MM.1S (cell line): ENCODE measurements at regions not wholly inside any gene's neighbourhood (a gene's known extent, or its start where the extent isn't known, plus 50 kb on each side); places are given as distances from the start of the nearest gene placed in this dataset.

Experiments used
- DNase-seq: peaks from one replicate; pipeline ENCODE4 v3.0.0-alpha.2; 2015
- H2AFZ ChIP-seq: fragments of 300-600 bp; sonication (generic); 2 replicates; pipeline ENCODE4 v1.6.0; 2016; ENCODE audit warnings: antibody characterized with exemption, low read length
- H3F3A ChIP-seq: fragments of 300-600 bp; sonication (generic); 2 replicates; pipeline ENCODE4 v1.6.1; 2016; ENCODE audit warnings: mild to moderate bottlenecking, antibody characterized with exemption, low read length, moderate library complexity, mixed read lengths; ENCODE audit not compliant: insufficient read depth
- H3K27ac ChIP-seq: fragments of 300-600 bp; sonication (generic); 2 replicates; pipeline ENCODE4 v1.5.1; 2016; ENCODE audit warnings: mild to moderate bottlenecking, low read length
- H3K27me3 ChIP-seq: fragments of 300-600 bp; sonication (generic); replicated peaks from 2 replicates; pipeline ENCODE4 v1.6.0; 2016; ENCODE audit warnings: low read length; ENCODE audit not compliant: insufficient read depth
- H3K36me3 ChIP-seq: fragments of 300-600 bp; sonication (generic); replicated peaks from 2 replicates; pipeline ENCODE4 v1.6.1; 2016; ENCODE audit warnings: mild to moderate bottlenecking, low read length, mixed read lengths; ENCODE audit not compliant: insufficient read depth
- H3K4me1 ChIP-seq: fragments of 300-600 bp; sonication (generic); 2 replicates; pipeline ENCODE4 v1.6.1; 2016; ENCODE audit warnings: low read length, mixed read lengths
- H3K4me2 ChIP-seq: fragments of 300-600 bp; sonication (generic); 2 replicates; pipeline ENCODE4 v1.6.0; 2016; ENCODE audit warnings: low read depth, low read length
- H3K4me3 ChIP-seq: fragments of 300-600 bp; sonication (generic); 2 replicates; pipeline ENCODE4 v1.5.1; 2016; ENCODE audit warnings: low read length, mixed read lengths
- H3K79me2 ChIP-seq: fragments of 300-600 bp; sonication (generic); 2 replicates; pipeline ENCODE4 v1.6.1; 2016; ENCODE audit warnings: mixed run types, low read length, mixed read lengths
- H3K9ac ChIP-seq: fragments of 300-600 bp; sonication (generic); 2 replicates; pipeline ENCODE4 v1.6.1; 2016; ENCODE audit warnings: low read length, mixed read lengths
- H3K9me2 ChIP-seq: fragments of 300-600 bp; sonication (generic); replicated peaks from 2 replicates; pipeline ENCODE4 v1.6.1; 2016; ENCODE audit warnings: mild to moderate bottlenecking, low read length, mixed read lengths; ENCODE audit not compliant: insufficient read depth
- H3K9me3 ChIP-seq: fragments of 300-600 bp; sonication (generic); replicated peaks from 2 replicates; pipeline ENCODE4 v1.6.1; 2016; ENCODE audit warnings: mild to moderate bottlenecking, low read length, mixed read lengths; ENCODE audit not compliant: insufficient read depth
- H4K20me1 ChIP-seq: fragments of 300-600 bp; sonication (generic); 2 replicates; pipeline ENCODE4 v1.6.1; 2016; ENCODE audit warnings: mild to moderate bottlenecking, low read length, moderate library complexity, mixed read lengths; ENCODE audit not compliant: insufficient read depth
- CTCF ChIP-seq: fragments of 300-600 bp; sonication (generic); IDR thresholded peaks from 2 replicates; pipeline ENCODE4 v1.5.1; 2016; ENCODE audit warnings: antibody characterized with exemption, low read length, mixed read lengths
- EZH2 ChIP-seq: fragments of 300-600 bp; sonication (generic); optimal IDR thresholded peaks from 2 replicates; pipeline ENCODE3; 2017; ENCODE audit warnings: low read depth, mild to moderate bottlenecking, antibody characterized with exemption, low read length, mixed read lengths
- EZH2phosphoT487 ChIP-seq: fragments of 300-600 bp; sonication (generic); IDR thresholded peaks from 2 replicates; pipeline ENCODE4 v1.6.1; 2018; ENCODE audit warnings: antibody characterized with exemption, low read length

GRCh38 chr13:89752394-89752793, 1595.1 kb upstream of the MIR17HG start:
- no peaks in the 10 kb centered on the region for H3K9me3 ChIP-seq
- no peaks in the 10 kb centered on the region for H3K4me1 ChIP-seq
- no peak overlapping the region for H3K9ac ChIP-seq
- H3K27ac ChIP-seq, result no peak overlapping the region
- H3K4me3 ChIP-seq, result no peak overlapping the region
- no peaks in the 10 kb centered on the region for H3K79me2 ChIP-seq
- no peaks in the 10 kb centered on the region for H3K36me3 ChIP-seq
- DNase-seq, result no peak
- no peaks in the 10 kb centered on the region for H4K20me1 ChIP-seq
- TF ChIP-seq EZH2, result no peak
- TF ChIP-seq CTCF, result no peak
- TF ChIP-seq EZH2phosphoT487, result no peak
- no peak overlapping the region for H2AFZ ChIP-seq
- H3K4me2 ChIP-seq, result no peak overlapping the region
- H3F3A ChIP-seq, result no peaks in the 10 kb centered on the region
- no peaks in the 10 kb centered on the region for H3K9me2 ChIP-seq
- no peaks in the 10 kb centered on the region for H3K27me3 ChIP-seq

- DNase-seq, result peak; percentile 13
- Histone ChIP-seq H3K4me3 (no peak overlapping the region), H3F3A (no peaks in the 10 kb centered on the region), H4K20me1 (no peaks in the 10 kb centered on the region), H3K36me3 (no peaks in the 10 kb centered on the region), H3K79me2 (no peaks in the 10 kb centered on the region), H3K27ac (no peak overlapping the region), H3K4me2 (no peak overlapping the region), H2AFZ (no peak overlapping the region), H3K27me3 (no peaks in the 10 kb centered on the region), H3K9me2 (no peaks in the 10 kb centered on the region), H3K9me3 (no peaks in the 10 kb centered on the region), H3K9ac (no peak overlapping the region), H3K4me1 (no peaks in the 10 kb centered on the region)
- TF ChIP-seq EZH2 (no peak), CTCF (no peak), EZH2phosphoT487 (no peak)
Observed at GRCh38 chr13:89755729-89756492, 1591.6 kb upstream of the MIR17HG start.

- DNase-seq, result no peak
- H3K9ac ChIP-seq, result no peak overlapping the region
Observed at GRCh38 chr13:89763005-89763404, 1584.5 kb upstream of the MIR17HG start.

More at GRCh38 chr13:89763005-89763404, 1584.5 kb upstream of the MIR17HG start:
- no peaks in the 10 kb centered on the region for H3K9me3 ChIP-seq
- no peak overlapping the region for H3K27ac ChIP-seq
- H2AFZ ChIP-seq, result no peak overlapping the region
- H3K79me2 ChIP-seq, result no peaks in the 10 kb centered on the region
- H3K9me2 ChIP-seq, result no peaks in the 10 kb centered on the region
- H3K36me3 ChIP-seq, result no peaks in the 10 kb centered on the region
- H3K4me2 ChIP-seq, result no peak overlapping the region
- no peak for TF ChIP-seq CTCF
- TF ChIP-seq EZH2phosphoT487, result no peak
- no peak for TF ChIP-seq EZH2
- H3K4me1 ChIP-seq, result no peaks in the 10 kb centered on the region
- no peaks in the 10 kb centered on the region for H3F3A ChIP-seq
- no peaks in the 10 kb centered on the region for H3K27me3 ChIP-seq
- H4K20me1 ChIP-seq, result no peaks in the 10 kb centered on the region
- H3K4me3 ChIP-seq, result no peak overlapping the region
